ENCODE measurements at regions not wholly inside any gene's neighbourhood (a gene's known extent, or its start where the extent isn't known, plus 50 kb on each side); places are given as distances from the start of the nearest gene placed in this dataset.

- Histone ChIP-seq H3F3A (ENCODE audit: insufficient read depth, low read length, poor library complexity, severe bottlenecking) (no peaks in the 10 kb centered on the region), H3K4me2 (ENCODE audit: low read length) (no peak overlapping the region), H3K9me2 (ENCODE audit: insufficient read depth, low read length) (no peaks in the 10 kb centered on the region), H3K9me3 (ENCODE audit: low read length) (peaks cover 4% of the 10 kb centered on the region), H3K36me3 (ENCODE audit: insufficient read depth, low read length) (no peaks in the 10 kb centered on the region), H4K20me1 (ENCODE audit: insufficient read depth) (no peaks in the 10 kb centered on the region), H3K27ac (ENCODE audit: low read length) (no peak overlapping the region), H2AFZ (ENCODE audit: low read depth, low read length) (no peak overlapping the region), H3K27me3 (ENCODE audit: insufficient read depth, low read depth, low read length) (no peaks in the 10 kb centered on the region), H3K9ac (ENCODE audit: low read length) (no peak overlapping the region), H3K4me3 (ENCODE audit: low read length) (no peak overlapping the region), H3K79me2 (replicated peaks; ENCODE audit: insufficient read depth, low read length) (no peaks in the 10 kb centered on the region)
- TF ChIP-seq REST (IDR thresholded peaks at IDR 0.05; ENCODE audit: borderline replicate concordance), result no peak
- TF ChIP-seq MXI1 (conservative IDR thresholded peaks at IDR 0.05; ENCODE audit: poor library complexity, severe bottlenecking), result no peak
- TF ChIP-seq EZH2 (IDR thresholded peaks at IDR 0.05; ENCODE audit: borderline replicate concordance, insufficient read depth, low read length, poor library complexity, severe bottlenecking), result no peak
- TF ChIP-seq SMC3 (conservative IDR thresholded peaks at IDR 0.05; ENCODE audit: poor library complexity), result no peak
- no peak for TF ChIP-seq EP300 (conservative IDR thresholded peaks at IDR 0.05; ENCODE audit: poor library complexity, severe bottlenecking)
- TF ChIP-seq CTCF (IDR thresholded peaks at IDR 0.05; ENCODE audit: poor library complexity, severe bottlenecking), result no peak
- no peak for TF ChIP-seq TAF1 (IDR thresholded peaks at IDR 0.05; ENCODE audit: low read depth)
- TF ChIP-seq POLR2AphosphoS5 (IDR thresholded peaks at IDR 0.05), result no peak
- TF ChIP-seq RAD21 (conservative IDR thresholded peaks at IDR 0.05), result no peak
Observed at GRCh38 chr3:146374146-146374545, 95.2 kb downstream of the PLSCR2 start.

GRCh38 chr3:146371902-146372301 lies 97.5 kb downstream of the PLSCR2 start:
- no peak overlapping the region for H2AFZ ChIP-seq (ENCODE audit: low read depth, low read length)
- H3K4me3 ChIP-seq (ENCODE audit: low read length), result no peak overlapping the region
- no peaks in the 10 kb centered on the region for H4K20me1 ChIP-seq (ENCODE audit: insufficient read depth)
- H3K9ac ChIP-seq (ENCODE audit: low read length), result no peak overlapping the region
- no peaks in the 10 kb centered on the region for H3K9me2 ChIP-seq (ENCODE audit: insufficient read depth, low read length)
- H3K36me3 ChIP-seq (ENCODE audit: insufficient read depth, low read length), result no peaks in the 10 kb centered on the region
- peaks cover 4% of the 10 kb centered on the region for H3K9me3 ChIP-seq (ENCODE audit: low read length)
- H3K27ac ChIP-seq (ENCODE audit: low read length), result no peak overlapping the region
- H3K27me3 ChIP-seq (ENCODE audit: insufficient read depth, low read depth, low read length), result no peaks in the 10 kb centered on the region
- TF ChIP-seq POLR2AphosphoS5 (IDR thresholded peaks at IDR 0.05) (no peak), EP300 (conservative IDR thresholded peaks at IDR 0.05; ENCODE audit: poor library complexity, severe bottlenecking) (no peak), CTCF (IDR thresholded peaks at IDR 0.05; ENCODE audit: poor library complexity, severe bottlenecking) (no peak)
- H3K79me2 ChIP-seq (replicated peaks; ENCODE audit: insufficient read depth, low read length), result no peaks in the 10 kb centered on the region
- H3K4me2 ChIP-seq (ENCODE audit: low read length), result no peak overlapping the region
- no peaks in the 10 kb centered on the region for H3F3A ChIP-seq (ENCODE audit: insufficient read depth, low read length, poor library complexity, severe bottlenecking)

Measured in neural cell (in vitro differentiated cells).